Activated naive CD4-positive, alpha-beta T cell treated with anti-CD3 and anti-CD28 coated beads, Interleukin-2, amount 50 U/mL, for 72 hours (primary cell): ENCODE measurements at regions not wholly inside any gene's neighbourhood (a gene's known extent, or its start where the extent isn't known, plus 50 kb on each side); places are given as distances from the start of the nearest gene placed in this dataset.

Experiments
- ATAC-seq, 2 donors: fragments of 150-1000 bp; cut with Tn5 transposase; 2 replicates each; pipeline ENCODE4 v1.10.0; 2021; ENCODE audit warnings: mild to moderate bottlenecking in 2 of 2, moderate library complexity in 2 of 2
- DNase-seq, 2 donors: peaks; one replicate each; pipeline ENCODE4 v3.0.0; 2021 to 2022; ENCODE audit warnings: low spot score in 2 of 2
- H3K27ac Mint-ChIP-seq, 2 donors: one replicate each; pipeline ENCODE4 v1.8.0; 2022; ENCODE audit warnings: mild to moderate bottlenecking in 2 of 2, mixed read lengths in 2 of 2
- H3K36me3 Mint-ChIP-seq, 2 donors: one replicate each; pipeline ENCODE4 v1.8.0; 2022; ENCODE audit warnings: mixed read lengths in 2 of 2
- H3K9me3 Mint-ChIP-seq, 2 donors: one replicate each; pipeline ENCODE4 v1.8.0; 2022; ENCODE audit warnings: mixed read lengths in 2 of 2

DNA sequence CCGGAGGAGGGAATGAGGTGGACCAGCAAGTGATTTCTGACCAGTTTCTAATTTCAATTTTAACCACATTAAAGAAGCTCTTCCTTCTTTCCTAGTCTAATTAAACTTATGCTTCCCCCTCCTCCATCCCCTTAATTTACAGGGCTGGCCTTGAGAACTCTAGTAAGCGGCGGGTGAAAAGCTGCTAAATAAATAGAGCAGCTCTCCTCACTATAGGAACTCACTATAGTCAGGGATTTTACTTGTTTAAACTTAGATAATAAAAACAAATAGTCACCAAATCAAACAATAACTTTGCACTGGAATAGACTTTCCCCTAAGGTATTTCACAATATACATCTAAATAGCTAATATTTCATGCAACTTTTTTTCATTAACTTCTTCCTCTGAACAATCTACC lies 1838.2 kb upstream of the PRR20A start:
- Mint-ChIP-seq H3K36me3 (peaks cover 0 to 4% of the 10 kb centered on the region in 2 donors), H3K9me3 (peaks cover 13 to 21% of the 10 kb centered on the region in 2 donors), H3K27ac (no peak overlapping the region)
- ATAC-seq (no peak), DNase-seq (no peak)

DNA sequence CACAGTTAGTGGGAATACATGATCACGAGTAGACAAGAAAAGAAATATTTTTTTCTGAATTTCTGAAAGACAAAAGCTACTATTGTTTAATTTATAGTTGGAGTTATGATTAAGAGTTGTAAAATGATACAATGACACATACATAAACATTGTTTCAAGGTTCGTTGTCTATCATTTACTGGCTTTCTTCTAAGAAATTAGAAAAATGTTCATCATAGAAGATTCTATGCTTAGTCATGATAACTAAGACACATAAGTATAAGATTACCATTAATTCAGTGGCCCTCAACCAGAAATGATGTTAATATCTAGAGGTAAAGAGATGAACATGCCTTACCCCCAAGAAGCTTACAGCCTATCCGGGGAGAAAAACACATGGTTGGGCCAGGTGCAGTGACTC lies 1832.8 kb upstream of the PRR20A start:
- no peak overlapping the region for H3K27ac Mint-ChIP-seq
- no peak for ATAC-seq
- DNase-seq, result no peak
- H3K9me3 Mint-ChIP-seq, result peaks cover 12 to 21% of the 10 kb centered on the region in 2 donors
- no peaks in the 10 kb centered on the region for H3K36me3 Mint-ChIP-seq

DNA sequence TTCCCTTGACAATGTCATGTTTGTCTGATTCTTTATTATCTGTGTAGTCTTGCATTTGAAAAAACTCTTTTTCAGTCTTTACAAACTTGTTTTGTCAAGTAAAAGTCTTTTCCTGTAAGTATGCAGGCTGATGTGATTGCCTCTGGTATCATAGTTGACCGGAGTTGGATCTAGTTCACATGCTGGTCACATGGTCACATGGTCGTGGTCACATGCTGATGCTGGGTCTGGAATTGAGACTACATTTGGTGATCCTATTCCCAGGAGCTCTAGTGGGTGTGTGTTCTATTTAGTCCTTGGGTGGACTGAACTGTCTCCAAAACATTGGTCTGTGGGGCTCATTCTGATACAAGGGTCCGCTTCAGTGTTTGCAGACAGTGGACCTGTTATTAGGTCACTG lies 1798.8 kb upstream of the PRR20A start:
- DNase-seq, result no peak
- Mint-ChIP-seq H3K36me3 (peaks cover 0 to 5% of the 10 kb centered on the region in 2 donors), H3K9me3 (peaks cover 7 to 30% of the 10 kb centered on the region in 2 donors), H3K27ac (no peak overlapping the region)
- no peak for ATAC-seq

DNA sequence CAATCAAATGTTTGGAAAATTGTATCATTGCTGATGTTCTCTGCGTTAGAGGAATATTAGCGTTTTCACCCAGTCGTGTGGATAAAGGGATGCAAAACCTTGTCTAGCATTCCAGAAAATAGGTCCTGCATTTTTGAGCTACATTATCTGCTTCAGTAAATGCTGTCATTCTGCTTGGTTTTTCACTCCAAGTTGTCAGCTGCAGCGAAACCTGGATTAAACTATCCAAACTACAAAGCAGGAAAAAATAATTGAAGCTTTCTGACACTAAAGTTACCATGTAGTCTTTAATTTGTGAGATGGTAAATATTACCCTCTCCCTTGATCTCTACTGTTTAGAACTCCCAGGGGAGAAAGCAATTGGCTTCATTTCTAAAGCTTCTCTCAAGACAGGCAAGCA lies 1795.5 kb upstream of the PRR20A start:
- no peak for DNase-seq
- Mint-ChIP-seq H3K36me3 (peaks cover 0 to 5% of the 10 kb centered on the region in 2 donors), H3K9me3 (peaks cover 7 to 16% of the 10 kb centered on the region in 2 donors), H3K27ac (no peak overlapping the region)
- no peak for ATAC-seq

DNA sequence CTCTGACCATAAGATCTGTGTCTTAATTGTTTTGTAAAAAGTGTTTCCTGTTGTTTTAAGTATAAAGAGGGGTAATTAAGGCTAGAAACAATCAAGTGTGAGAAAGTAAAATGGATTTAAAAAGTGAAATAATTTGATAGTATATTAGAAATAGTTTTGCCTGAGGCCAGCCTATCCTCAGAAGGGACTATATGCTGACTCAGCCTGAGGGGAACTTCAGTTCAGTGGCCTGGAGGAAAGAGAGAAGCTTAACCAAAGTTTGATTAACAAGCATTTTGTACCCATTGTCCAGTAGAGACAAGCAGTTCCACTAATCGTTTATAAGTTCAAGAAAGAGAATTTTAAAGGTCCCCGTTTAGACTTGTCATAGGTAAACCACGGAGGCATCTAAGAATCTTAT lies 1793.2 kb upstream of the PRR20A start:
- Mint-ChIP-seq H3K9me3 (peaks cover 0 to 4% of the 10 kb centered on the region in 2 donors), H3K27ac (no peak overlapping the region)
- ATAC-seq, result no peak

DNA sequence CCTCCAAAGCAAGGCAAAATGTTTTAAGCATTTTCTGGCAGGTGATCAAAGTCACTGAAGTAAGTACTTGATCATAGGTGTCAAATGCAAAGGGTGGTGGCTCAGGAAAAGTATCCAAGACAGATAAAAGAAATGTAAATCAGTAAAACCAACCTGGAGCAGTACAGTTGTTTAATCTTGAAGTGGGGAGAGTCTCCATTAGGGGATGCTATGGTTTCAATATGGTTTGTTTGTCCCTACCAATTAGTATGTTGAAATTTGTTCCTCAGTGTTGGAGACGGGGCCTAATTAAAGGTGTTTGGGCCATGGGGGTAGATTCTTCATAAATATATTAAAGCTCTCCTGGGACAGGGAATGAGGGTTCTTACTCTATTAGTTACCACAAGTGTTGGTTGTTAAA lies 1781.7 kb upstream of the PRR20A start:
- DNase-seq (no peak), ATAC-seq (no peak)
- H3K36me3 Mint-ChIP-seq, result no peaks in the 10 kb centered on the region
- no peak overlapping the region for H3K27ac Mint-ChIP-seq
- H3K9me3 Mint-ChIP-seq, result peaks cover 7 to 10% of the 10 kb centered on the region in 2 donors

More for the DNA sequence above, 1793.2 kb upstream of the PRR20A start:
- no peak for DNase-seq
- no peaks in the 10 kb centered on the region for H3K36me3 Mint-ChIP-seq

DNA sequence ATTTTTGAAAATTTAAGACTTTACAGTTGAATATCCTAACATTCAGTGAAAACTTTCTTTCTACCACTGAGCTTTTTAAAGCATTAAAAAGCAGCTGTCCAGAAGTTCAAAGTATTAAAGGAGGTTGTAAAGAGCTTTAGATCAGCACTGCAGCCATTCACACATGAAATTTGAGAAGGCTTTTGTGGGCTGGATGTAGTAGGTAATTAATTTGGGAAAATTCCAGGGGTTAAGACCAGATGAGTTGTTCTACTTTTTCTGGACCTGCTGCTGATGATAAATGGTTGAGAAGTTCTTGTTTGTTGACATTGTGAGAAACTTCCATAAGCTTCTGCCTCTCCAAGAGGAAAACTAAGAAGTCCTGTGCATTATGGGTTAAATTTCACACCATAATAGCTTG lies 1779.6 kb upstream of the PRR20A start:
- ATAC-seq, result no peak

DNA sequence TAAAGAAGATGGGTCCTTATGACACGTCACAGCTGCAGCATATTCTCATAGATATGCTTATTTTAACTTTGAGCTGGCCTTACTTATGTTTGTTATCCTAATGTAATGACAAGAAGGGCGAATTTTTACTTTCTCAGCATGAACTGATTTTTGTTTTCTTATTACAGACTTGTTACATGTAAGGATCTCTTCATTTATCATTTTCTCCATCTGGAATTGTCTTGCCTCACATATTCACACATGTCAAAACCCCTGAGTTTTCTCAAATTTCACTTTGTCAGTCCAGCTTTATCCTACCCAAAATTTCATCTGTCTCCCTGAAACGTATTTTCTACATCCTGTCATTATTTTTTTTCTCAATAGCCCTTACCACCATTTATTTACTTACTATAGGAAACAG lies 1774.0 kb upstream of the PRR20A start:
- DNase-seq, result no peak
- no peaks in the 10 kb centered on the region for H3K36me3 Mint-ChIP-seq
- no peak for ATAC-seq

More for the DNA sequence above, 1779.6 kb upstream of the PRR20A start:
- no peaks in the 10 kb centered on the region for H3K36me3 Mint-ChIP-seq
- no peak overlapping the region for H3K27ac Mint-ChIP-seq
- no peak for DNase-seq
- peaks cover 7 to 18% of the 10 kb centered on the region in 2 donors for H3K9me3 Mint-ChIP-seq

DNA sequence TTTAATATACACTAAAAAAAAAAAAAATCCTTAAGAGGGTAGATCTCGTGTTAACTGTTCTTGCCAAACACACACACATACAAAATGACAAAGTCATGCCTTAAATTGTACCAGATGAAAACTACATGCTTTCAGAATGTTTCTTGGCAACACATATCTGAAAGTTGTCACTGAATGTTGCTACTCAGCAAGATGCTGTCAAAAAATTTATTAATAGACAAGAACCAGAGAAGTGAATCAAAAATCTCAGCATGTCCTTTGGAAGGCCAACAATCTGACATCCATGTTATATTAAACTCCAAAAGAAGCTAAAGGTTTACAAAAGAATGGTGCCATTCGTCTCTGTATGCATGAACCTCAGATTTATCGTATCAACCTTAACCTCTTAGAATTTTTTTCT lies 1746.2 kb upstream of the PRR20A start:
- Mint-ChIP-seq H3K27ac (no peak overlapping the region), H3K9me3 (peaks cover 3 to 9% of the 10 kb centered on the region in 2 donors), H3K36me3 (no peaks in the 10 kb centered on the region)
- DNase-seq (no peak), ATAC-seq (no peak)

More for the DNA sequence above, 1774.0 kb upstream of the PRR20A start:
- peaks cover 0 to 12% of the 10 kb centered on the region in 2 donors for H3K9me3 Mint-ChIP-seq
- no peak overlapping the region for H3K27ac Mint-ChIP-seq

DNA sequence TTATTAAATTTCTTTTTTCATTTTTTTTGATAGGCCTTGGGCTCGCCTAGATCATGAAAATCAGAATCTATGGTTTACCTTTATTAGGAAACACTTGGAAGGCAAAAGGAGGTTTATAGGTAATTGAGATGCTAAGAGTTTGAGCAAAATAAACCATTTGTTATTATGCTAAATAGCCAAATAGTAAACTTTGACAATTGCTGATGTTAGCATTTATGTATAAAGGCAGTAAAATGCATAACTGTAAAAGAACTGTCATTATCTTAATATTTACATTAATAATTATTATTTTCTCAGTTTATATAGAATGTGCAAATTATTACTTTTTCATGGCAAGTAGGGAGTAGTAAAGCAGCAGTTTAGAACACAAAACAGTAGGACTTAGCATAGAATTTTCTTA lies 1737.8 kb upstream of the PRR20A start:
- DNase-seq (no peak), ATAC-seq (no peak)

DNA sequence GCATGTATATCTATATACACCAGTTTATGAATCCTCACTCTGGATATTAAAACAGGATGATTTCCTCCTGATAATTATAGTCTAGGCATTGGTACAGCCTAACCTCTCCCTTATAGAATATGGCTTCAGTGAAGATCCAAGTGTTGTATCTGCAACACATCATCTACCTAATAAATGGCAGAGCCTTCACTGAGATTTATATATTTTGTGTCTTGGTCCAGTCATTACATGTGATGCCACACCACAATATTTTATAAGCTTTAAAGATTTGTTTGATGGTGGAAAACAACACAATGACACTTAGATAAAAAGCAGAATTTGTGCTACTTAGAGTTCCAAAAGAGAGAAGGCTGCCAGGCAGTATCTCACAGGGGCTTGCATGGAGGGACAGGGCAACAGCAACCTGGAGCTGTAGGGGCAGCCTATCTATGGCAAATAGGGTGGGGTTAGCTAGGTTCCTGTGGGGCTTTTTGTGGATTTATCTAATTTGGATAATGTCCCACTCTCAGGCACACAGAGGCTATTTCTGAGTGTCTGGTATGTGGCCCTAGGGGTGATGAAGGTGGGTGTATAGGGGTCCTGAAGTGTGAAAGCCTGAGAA lies 1736.7 kb upstream of the PRR20A start:
- Mint-ChIP-seq H3K9me3 (peaks cover 14 to 18% of the 10 kb centered on the region in 2 donors), H3K27ac (no peak overlapping the region), H3K36me3 (no peaks in the 10 kb centered on the region)
- no peak for ATAC-seq
- DNase-seq, result no peak

More for the DNA sequence above, 1737.8 kb upstream of the PRR20A start:
- Mint-ChIP-seq H3K9me3 (peaks cover 10 to 12% of the 10 kb centered on the region in 2 donors), H3K36me3 (no peaks in the 10 kb centered on the region), H3K27ac (no peak overlapping the region)

DNA sequence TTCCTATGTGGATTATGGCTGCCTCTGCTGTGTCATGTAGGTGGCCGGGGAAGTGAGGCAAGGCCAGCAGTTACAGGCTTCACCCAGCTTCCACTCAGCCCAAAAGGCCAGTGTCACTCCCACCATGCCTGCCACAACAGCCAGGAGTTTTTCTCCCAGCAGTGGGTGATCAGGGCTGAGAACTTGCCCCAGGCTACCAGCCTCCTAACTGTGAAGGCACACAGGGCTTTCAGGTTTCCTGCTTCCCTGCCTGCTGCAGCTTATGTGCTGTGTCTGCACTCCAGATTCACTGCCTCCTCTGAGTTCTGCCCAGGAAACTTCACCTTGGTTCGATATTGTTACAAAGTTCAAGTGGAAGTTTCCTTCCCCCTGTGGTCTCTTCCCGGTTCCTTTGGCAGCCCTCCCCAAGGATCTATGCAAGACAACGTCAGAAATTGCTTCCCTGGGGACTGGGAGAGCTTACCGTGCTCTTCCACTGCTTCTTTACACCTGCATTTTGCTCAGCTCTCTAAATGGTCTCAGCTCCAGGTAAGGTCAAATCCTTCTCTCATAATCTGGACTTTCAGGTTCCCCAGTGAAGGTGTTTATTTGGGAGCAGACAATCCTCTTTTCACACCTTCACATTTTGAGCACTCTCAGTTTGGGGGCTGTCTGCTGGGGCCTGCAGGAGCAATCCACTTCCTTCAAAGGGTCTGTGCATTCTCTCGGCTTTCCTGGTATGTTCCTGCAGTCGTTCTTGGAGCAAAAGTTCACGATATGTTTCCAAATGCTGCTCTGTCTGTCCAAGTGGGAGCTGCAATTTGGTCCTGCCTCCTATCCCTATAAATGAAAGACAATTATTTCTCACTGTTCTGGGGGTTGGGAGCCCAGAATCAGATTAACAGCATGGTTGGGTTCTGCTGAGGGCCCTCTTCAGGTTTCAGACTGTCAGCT lies 1730.1 kb upstream of the PRR20A start:
- H3K27ac Mint-ChIP-seq, result no peak overlapping the region
- H3K9me3 Mint-ChIP-seq, result peaks cover 21 to 23% of the 10 kb centered on the region in 2 donors
- no peaks in the 10 kb centered on the region for H3K36me3 Mint-ChIP-seq
- no peak for ATAC-seq
- no peak for DNase-seq

DNA sequence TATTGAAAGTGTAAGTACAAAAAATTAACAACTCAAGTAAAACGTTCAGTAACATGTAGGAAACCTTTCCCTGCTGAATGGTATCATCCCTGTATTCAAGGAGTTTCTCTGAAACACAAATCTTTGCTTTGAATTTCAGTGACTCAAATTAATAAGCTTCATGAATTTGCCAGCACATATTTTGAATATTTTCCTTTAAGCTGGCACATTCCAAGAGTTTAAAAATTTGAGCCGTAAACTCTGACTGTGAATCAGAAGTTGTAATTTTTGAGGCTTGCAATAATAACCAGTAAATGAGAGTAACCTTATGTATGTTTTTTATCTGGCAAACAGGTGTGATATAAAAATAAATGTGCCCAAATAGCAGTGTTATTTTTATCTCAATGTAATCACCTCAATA lies 1722.6 kb upstream of the PRR20A start:
- Mint-ChIP-seq H3K36me3 (no peaks in the 10 kb centered on the region), H3K9me3 (peaks cover 5 to 7% of the 10 kb centered on the region in 2 donors), H3K27ac (no peak overlapping the region)
- DNase-seq (no peak), ATAC-seq (no peak)

DNA sequence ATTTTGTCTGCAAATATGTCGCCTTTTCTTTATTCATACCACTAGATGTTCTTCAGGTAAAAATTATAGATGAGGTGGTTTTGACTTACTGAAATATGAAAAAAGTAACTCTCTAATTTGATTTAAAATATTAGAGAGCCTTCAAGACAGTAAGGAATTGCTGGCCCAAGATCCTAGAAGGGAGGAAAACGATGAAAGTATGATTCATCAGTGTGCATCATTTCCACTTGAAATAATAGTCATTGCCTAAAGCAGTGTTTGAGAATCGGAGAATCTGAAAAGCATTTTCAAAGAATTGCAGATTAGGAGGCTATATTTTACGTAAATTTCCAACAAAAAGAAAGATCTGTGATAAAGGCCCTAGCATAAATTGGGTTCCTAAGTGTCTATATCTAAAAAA lies 1707.9 kb upstream of the PRR20A start:
- Mint-ChIP-seq H3K27ac (no peak overlapping the region), H3K36me3 (peaks cover 0 to 13% of the 10 kb centered on the region in 2 donors), H3K9me3 (peaks cover 17 to 25% of the 10 kb centered on the region in 2 donors)
- ATAC-seq (no peak), DNase-seq (no peak)

DNA sequence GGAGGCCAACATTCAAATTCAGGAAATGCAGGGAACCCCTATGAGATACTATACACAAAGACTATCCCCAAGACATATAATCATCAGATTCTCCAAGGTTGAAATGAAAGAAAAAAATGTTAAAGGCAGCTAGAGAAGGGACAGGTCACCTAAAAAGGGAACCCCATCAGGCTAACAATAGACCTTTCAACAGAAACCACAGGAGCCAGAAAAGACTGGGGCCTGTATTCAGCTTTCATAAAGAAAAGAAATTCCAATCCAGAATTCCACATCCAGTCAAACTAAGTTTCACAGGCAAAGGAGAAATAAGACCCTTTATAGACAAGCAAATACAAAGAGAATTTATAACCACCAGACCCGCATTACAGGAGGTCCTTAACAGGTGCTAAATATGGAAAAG lies 1703.6 kb upstream of the PRR20A start:
- Mint-ChIP-seq H3K36me3 (peaks cover 0 to 20% of the 10 kb centered on the region in 2 donors), H3K9me3 (peaks cover 19 to 30% of the 10 kb centered on the region in 2 donors), H3K27ac (no peak overlapping the region)
- no peak for ATAC-seq
- DNase-seq, result no peak

DNA sequence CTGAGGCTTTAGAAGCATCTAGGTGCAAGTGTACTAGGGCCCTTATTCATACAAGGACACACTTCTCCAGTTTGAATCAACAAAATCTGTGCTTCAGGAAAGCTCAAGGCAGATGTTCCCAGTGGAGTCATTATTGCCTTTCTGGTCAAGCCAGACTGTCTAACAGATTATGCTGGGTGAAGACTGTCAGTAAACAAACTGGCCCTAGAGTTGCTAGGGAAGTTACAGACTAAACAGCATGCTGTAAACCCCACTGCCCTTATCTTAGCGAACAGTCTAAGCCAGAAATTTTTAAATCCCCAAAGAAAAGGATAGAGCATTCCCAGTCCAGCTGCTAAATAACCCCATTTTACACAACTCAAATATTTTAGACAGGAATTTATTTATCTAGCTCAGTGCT lies 1701.3 kb upstream of the PRR20A start:
- Mint-ChIP-seq H3K36me3 (peaks cover 0 to 20% of the 10 kb centered on the region in 2 donors), H3K27ac (no peak overlapping the region), H3K9me3 (peaks cover 19 to 29% of the 10 kb centered on the region in 2 donors)
- ATAC-seq (no peak), DNase-seq (no peak)

DNA sequence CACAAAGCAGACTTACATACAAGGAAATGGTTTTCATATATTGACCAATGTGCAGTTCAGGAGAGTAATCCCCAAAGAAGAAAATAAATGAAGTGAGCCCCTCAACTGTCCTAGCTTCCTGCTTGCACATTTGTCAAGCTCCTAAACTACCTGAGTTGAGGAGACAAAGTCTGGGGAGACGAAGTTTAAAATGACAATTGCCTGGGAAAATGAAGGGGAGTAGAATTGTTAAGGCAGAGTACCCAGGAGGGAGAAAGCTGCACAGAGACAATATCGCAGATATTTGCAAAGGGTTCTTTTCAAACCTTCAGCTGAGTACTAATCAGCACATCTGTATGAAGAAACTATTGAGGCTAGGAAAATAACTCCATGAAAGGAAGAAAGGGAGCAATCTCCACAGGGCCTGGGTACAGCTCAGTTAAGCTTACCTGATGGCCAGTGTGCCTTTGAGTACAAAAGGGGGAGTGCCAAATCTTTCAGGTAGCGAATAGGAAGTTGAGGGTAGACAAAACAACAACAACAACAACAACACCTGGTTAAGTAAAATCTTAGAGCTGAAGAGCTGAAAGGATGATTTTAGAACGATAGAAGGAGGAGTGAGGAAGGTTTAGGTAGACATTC lies 1700.1 kb upstream of the PRR20A start:
- ATAC-seq (no peak), DNase-seq (no peak)
- H3K27ac Mint-ChIP-seq, result no peak overlapping the region
- peaks cover 0 to 14% of the 10 kb centered on the region in 2 donors for H3K36me3 Mint-ChIP-seq
- peaks cover 19 to 23% of the 10 kb centered on the region in 2 donors for H3K9me3 Mint-ChIP-seq
